Hepatic stellate cell (primary cell): ENCODE measurements at regions not wholly inside any gene's neighbourhood (a gene's known extent, or its start where the extent isn't known, plus 50 kb on each side); places are given as distances from the start of the nearest gene placed in this dataset.
"Not testable (repeated sequence)": the region's sequence is repeated elsewhere in the genome, so short reads cannot be mapped to it uniquely, and the experiment has no call there.

Source experiments
- DNase-seq: peaks from one replicate; pipeline ENCODE4 v3.0.0; 2011; ENCODE audit warnings: low spot score

DNA sequence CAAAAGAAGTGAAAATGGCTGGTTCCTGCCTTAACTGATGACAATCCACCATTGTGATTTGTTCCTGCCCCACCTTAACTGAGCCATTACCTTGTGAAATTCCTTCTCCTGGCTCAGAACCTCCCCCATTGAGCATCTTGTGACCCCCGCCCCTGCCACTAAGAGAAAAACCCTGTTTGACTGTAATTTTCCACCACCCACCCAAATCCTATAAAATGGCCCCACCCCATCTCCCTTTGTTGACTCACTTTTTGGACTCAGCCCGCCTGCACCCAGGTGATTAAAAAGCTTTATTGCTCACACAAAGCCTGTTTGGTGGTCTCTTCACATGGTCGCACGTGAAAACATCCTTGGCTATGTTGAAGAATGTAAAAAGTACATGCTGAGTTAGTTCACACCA, 197.6 kb upstream of the FBN2 start:
- not testable (repeated sequence) for DNase-seq

DNA sequence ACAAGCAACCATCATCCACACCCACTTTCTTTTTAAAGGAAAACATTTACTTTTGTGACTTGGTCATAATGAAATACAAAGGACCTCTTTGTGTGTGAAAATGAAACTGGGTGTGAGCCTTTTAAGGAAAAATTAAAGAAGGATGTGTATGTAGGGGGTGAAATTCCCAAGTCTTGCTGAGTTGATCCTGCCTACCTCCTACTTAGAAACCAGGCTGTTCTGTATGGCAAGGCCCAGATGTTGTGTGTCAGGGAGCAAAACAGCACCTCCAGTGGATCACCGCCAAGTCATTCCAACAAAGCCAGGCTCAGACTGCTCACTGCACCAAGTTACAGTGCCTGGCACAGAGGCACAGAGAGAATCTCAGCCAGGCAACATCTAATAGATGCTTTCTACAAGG, 198.5 kb upstream of the FBN2 start:
- DNase-seq = no peak

DNA sequence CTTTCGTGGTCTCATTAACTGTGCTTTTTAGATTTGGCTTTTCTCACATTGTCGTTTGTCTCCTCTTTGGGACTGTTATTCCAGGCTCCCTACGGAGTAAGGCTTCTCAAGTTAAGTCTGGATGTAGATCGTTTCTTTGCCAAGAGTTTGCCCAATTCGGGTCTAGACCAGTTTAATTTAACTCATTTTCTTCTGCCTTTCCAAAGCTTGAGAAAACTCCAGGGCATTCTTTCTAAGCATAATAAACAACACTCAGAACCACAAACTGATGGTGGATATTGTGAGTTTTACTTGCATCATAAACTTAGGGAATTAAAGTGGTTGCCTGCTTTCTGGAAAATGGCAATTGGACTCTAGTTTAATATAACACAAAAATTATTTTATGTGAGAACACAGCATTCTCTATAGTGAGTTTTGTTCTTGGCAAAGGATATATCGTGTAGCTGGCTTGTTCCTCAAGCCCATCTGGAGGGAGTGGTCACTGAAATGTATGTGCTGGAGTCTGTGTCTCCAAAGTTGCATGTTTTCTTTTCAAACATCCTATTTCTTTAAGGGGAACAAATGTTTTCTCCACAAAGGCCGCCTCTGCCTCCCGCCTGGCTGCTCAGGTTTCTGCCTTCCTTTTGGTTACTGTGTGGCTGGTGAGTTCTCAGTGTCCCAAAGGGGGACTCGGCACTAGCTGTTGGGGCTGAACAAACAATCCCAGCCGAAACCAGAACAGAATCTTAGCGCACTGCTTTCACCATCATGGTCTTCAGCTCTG, 211.3 kb upstream of the FBN2 start:
- DNase-seq = no peak

DNA sequence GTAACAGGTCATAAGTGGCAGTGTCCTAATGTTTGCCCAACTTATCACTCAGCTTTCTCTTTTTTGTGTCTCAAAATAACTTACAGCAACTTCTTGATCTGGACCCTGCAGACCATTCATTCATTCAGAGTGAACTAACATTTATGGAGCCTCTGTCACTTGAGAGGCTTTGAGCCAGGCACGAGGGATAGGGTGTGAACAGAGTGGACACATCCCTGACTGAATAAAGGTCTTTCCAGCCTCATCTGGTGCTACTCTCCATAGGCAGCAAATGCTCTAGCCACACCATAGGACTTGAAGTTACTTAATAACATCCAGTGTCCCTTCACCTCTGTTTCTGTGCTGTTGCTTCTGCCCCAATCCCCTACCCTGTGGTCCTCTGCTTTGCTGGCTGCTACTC, 212.1 kb upstream of the FBN2 start:
- no peak for DNase-seq

DNA sequence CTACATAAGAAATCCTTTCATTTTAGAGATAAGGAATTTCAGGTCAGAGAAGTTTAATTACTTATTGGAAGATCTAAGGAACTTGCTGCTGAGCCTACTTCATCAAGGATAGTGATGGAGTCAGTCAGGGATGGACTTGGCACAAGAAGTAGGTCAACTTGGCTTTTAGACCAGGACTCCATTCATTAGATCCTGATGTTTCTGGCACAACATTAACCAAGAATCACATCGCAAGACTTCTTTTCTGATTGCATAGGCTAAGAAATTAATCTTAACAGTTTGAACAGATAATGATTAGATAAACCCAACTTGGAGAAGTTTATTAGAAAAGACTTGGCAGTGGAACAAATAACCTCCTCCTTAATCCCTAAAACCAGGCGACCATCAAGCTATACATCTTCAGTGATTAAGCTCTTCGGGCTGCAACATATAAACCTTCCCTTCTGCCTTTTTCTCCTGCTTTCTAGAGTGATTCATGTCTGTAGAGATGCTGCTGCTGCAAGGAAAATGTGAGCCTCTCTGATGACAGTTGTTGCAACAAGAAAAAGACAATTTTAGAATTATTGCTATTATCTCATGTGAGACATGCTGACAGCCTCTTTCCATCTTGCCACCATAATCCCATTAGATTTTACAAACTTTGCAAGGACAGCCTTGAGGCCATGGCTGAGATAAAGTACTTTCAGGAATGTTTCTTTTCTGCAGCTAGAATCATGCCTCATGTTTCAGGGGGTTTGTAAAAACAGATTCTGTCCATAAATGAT, 207.9 kb upstream of the SLC27A6 start:
- DNase-seq = no peak

DNA sequence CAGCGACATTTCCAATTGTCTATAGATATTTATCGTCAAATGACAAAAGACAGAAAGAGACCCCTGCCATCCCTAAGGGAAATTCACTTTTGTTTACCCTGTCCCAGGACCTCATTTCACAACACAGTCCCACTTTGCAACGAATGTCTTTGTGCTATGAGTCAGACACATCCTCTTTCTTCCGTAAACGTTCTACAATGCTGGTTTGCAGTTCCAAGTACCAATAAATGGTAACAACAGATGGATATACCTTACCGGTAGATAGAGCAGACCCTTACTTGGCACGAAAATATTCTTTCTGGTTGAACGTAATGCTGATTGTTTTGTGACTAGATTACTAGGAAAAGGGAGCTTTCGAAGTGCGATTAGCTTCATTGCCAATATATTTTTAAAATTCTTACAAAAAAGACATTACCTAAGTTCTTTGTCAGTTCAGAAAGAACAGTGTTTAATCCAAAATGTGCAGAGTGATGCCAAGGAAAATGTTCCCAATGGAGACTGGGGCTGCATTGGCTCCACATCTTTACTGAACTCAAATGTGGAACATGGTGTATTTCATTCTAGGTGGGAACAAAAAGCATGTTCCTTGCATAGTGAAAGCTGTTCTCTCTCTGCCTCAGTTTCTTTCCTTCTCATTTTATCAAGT, 202.5 kb upstream of the SLC27A6 start:
- no peak for DNase-seq

DNA sequence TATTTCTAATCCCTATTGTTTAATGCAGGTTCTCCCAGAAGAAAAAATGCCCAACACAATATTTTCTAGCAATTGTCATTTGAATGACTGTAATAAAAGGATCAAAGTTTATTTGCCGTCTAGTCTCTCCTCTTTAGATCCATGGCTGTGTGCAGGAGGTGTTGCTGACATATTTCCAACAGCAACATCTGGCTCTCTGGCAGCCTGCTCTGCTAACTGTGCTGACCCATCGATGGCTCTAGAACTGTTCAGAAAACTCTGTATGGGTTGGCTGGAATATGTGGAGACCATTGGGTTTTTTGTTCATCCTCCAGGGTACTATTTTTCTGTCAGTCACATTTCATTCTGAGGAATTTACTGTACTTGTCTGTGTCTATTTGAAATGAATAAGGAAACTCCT, 202.0 kb upstream of the SLC27A6 start:
- DNase-seq = no peak

DNA sequence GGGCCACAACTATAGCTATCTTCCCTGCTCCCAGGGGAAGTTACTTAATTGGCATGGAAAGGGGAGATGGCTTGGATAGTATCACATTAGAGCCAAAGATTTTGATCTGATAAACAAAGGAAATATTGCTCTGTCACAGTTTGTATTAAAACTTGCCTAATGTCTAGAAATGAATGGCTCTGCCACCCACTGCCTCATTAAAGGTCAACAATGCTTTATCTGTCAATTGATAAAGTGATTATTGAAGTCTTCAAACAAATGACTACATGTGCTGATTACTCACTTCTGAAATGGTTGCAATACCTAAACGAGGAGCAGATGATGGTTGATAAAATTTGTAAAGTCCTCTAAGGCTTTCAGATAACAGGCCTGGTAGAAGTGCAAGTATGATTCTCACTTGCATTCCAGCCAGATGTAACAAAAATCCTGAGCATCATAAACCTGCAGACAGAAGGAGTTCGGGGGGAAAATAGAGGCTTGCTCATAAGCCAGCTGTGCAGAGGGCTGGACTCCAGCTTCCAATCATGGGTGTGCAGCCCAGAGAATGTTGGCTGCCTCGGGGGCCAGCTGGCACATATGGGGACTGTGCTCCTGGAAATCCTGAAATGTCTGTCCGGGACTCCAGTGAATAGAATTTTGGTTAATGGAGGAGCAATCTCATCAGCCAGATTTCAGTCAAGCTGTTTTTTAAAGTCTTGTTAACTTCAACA, 200.5 kb upstream of the SLC27A6 start:
- no peak for DNase-seq

DNA sequence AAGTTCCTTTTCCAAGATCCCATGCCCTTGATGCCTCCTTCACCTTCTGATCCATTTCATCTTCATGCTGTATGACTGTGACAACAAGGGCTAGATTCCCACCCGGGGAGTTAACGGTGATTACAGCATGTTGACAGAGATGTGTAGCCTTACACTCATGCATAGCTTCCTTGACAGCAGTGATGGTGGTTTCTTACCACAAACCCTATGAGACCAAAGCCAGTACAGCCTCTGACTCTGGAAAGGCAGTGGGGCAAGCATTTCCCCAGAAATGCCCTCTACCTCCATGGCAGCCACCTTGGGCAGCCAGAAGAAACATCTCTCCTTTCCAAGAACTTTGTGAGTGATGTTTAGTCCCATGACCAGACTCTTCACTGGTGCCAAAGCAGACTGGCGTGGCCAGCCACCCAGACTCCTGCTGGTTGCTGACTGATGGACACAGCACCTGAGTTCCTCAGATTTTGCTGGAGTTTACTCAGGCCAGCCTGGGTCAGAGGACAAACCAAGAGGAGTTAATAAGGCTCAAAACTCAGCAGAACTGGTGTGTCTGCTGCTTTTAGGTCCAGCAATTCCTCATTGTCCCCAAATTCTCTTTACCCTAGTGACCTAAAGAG, 199.7 kb upstream of the SLC27A6 start:
- DNase-seq = no peak

DNA sequence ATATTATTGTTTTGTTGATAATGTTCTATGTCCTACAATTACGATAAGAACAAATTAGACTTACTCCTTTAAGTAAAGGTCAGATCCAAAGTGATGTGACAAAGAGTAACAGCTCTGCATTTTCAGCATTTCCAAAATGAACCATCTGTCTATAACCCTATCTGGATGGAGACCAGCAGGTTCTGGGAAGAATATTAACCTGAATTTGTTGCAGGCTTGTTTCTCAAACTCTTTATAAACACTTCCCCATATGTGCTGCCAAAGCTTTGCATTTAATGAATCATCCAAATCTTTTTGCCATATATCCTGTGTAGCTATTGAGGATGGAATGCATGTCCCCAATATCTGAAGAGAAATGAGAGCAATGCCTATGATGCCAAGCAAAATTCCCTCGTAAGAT, 198.9 kb upstream of the SLC27A6 start:
- DNase-seq = no peak

DNA sequence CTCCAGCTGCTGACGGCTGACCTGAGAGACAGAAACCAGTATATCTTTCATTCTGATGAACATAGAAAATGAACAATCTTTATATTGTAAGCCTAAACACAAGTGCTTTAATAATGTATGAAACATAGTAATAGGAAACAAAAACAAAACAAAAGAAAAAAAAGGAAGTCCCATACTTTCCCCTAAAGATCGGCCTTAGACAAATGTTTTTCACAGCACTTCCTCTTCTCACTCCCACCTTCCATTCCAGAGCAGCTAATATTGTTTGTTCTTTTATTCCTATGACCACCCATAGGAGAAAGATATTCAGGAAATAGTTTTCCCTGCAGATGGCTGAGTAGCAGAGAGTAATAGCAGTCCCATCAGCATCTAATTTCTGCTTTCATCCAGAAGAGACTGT, 194.4 kb upstream of the SLC27A6 start:
- DNase-seq = no peak

DNA sequence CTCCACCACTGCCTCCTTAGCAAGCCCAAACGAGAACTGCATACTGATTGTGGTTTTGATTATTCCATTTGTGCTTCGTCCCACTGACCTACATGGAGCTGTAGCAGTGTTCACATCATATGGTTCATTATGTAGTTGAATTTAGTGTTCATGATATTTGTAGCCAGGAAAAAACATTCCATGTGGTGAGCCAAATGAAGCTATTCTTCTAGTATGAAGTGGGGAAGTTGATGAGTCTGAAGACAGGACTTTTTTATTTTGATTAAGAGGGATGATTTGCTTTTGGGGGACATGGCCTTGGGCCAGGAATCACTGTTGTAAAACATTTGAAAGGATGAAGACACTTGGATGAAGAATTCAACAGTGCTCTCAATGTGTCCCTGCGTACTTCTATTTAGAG, 192.9 kb upstream of the SLC27A6 start:
- DNase-seq = no peak

DNA sequence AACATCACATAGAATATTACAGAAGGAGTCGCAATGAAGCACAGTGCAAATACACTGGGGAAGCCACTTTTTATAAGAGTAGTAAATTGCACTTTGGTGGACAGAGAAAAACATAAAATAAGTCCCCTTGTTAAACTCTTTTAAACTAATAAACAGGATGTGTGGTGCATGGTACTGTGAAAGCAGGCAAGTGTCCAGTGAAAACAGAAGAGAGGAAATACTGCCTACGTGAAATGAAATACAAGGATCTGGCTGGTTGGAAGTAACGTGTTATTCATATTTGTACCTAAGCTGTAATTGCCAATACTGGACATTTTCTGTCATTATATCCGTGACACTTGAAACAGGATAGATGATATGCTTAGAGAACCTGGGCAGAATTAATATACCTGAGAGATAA, 191.9 kb upstream of the SLC27A6 start:
- DNase-seq = no peak

DNA sequence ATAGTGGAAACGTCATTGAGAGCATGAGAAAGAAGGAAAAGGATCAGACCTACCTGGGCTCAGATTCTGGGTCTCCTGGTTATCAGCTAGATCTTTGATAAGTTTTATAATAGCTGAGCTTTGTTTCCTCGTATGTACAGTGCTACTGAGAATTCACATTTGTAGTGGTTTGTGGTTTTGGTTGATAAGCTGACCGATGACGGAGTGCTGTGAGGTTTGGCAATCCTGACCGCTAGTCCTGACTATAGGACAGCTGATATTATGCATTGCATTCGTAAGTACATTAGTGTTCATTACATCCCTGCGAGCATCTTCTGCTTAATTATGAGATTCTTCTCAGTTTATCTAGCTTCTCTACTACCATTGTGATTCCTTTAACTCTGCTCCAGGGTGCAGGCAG, 190.7 kb upstream of the SLC27A6 start:
- DNase-seq = no peak

DNA sequence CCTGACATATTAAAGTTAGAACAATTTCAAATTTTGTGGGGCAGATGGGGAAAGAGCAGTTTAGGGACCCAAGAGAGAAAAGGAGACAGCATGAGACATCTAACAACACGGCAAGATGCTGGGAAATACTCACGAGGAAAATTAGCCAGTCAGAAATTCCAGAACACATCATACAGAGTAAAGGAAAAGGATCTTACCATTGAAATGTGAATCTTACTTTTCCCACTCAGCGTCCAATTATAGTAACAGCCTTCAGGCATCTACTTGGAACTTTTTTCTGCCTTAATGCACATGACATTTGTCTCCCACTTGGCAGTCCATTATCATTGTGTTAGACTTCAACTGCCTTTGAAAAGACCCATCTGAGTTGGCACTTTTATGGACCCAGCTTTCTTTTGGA, 189.7 kb upstream of the SLC27A6 start:
- DNase-seq = no peak

DNA sequence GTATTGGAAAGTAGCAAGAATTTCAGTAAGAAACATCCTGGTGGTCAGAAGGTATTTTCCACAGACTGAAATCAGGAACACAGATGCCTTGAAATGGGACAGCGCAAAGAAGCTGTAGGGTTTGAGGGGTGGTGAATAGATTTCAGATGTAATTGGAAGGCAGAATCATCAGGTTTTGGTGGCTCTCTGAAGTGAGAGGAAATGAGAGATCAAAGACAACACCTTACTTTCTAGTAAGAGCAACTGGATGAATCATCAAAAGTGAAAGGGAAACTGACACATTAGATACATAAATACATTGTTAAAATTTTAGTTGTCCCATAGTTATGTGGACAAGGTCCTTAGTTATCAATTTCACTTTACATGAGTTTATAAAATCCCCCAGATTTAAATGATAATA, 188.2 kb upstream of the SLC27A6 start:
- no peak for DNase-seq

DNA sequence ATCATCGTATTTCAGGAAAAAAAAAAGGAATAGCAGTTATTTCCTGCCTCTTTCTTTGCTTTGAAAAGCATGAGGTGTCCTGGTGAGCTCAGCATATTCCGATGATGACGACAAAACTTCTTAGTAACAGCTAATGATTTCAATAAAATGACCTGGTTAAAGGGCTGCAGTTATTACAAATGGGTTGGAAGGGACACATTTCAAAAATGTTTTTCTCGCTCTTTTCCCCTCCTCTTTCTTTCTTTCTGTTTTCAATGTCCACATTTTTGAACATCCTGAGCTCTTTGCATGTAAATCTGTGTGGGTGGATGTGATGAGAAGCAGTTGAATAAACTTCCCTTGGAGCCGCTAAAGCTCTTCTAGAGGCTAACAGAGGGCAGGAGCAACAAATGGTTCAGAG, 186.8 kb upstream of the SLC27A6 start:
- DNase-seq = no peak

DNA sequence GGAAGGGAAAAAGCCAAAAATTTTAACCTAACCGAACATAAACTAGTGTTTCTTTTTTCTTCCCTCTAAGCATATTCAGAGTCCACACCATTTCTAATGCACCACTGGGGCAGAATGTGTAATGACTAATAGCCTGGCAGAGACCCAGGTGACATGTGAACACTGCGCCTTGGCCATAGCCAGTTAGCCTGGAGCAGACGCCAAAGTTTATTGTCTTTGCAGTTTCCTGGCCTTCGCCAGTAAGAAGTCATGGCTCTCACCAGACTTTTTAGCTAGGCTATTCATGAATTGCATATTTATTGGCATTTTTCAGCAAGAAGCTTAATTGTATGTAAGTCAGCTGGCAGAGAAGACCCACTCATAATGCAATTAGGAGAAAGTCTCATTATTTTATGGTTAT, 182.8 kb upstream of the SLC27A6 start:
- DNase-seq = no peak

DNA sequence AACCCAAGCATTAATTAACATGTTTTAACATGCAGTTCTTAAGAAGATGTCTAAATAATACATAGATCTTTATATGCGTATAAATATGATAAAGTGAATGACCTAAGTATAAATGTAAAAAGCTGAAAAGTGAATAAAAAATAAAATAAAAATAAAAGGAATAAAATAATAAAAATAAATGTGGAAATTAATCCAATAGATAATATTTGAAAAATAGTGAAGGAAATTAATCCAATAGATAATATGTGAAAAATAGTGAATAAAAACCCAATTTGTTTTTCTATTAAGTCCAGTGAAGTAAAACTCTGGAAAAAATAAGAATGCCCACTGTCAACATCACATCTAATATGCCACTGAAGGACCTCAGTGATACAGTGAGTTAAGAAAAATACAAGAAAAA, 180.6 kb upstream of the SLC27A6 start:
- DNase-seq = no peak

DNA sequence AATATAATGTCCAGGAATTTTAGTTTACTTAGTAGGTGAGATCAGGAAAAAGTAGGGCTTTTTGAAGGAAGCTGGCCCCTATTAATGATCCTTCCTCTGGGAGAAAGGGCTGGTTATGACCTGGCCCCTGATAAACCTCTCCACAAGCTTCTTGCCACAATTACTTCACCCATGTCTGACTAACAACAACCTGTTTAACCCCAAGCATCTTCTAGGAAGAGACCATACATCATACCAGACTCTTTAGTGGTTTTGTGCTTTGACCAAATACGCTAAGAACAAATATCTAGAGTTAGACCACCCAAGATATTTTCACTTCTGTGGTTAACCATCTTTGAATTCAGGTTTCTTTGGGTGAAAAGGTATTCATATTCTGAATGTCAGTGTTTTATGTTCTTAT, 174.0 kb upstream of the SLC27A6 start:
- no peak for DNase-seq

DNA sequence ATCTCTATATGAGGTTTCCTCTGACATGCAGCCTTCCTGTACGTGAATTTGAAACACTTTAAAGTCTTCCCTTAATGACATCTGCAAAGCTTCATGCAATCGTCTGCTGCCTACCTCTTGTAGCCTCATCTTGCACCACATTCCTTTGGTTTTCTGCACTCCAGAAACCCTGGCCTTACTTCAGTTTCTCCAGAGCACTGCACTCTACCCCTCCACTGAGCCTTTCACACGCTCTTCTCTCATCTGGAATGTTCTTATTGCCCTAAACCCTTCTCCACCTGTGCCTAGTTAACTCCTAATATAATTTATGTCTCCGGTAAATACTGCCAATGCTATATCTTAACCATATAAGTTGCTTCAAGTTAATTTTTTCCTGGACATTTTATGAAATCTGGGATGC, 168.8 kb upstream of the SLC27A6 start:
- DNase-seq = no peak

DNA sequence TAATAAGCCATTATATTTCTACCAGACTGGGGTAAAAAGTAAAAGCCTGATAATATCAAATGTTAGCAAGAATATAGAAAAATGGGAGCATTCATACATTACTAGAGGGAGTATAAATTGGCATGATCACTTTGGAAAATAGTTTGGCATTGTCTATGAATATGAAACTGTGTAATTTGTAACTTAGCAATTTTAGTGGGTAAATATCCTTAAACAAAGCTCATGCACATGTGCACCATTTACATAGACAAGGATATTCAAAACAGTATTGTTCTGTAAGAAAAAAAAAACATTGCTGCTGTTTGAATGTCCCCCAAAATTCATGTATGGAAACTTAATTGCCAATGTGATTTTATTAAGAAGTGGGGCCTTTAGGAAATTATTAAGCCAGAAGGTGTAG, 166.4 kb upstream of the SLC27A6 start:
- no peak for DNase-seq
